KG1 (cell line): ENCODE measurements at regions not wholly inside any gene's neighbourhood (a gene's known extent, or its start where the extent isn't known, plus 50 kb on each side); places are given as distances from the start of the nearest gene placed in this dataset.

Source experiments
- DNase-seq: peaks from one replicate; lab custom pipeline; 2025; lab: John Stamatoyannopoulos, UW

- DNase-seq = no peak
Observed at GRCh38 chr2:38509947-38510326, 92.8 kb downstream of the HNRNPLL start.

GRCh38 chr2:38509314-38509946, 93.3 kb downstream of the HNRNPLL start:
- no peak for DNase-seq

DNA sequence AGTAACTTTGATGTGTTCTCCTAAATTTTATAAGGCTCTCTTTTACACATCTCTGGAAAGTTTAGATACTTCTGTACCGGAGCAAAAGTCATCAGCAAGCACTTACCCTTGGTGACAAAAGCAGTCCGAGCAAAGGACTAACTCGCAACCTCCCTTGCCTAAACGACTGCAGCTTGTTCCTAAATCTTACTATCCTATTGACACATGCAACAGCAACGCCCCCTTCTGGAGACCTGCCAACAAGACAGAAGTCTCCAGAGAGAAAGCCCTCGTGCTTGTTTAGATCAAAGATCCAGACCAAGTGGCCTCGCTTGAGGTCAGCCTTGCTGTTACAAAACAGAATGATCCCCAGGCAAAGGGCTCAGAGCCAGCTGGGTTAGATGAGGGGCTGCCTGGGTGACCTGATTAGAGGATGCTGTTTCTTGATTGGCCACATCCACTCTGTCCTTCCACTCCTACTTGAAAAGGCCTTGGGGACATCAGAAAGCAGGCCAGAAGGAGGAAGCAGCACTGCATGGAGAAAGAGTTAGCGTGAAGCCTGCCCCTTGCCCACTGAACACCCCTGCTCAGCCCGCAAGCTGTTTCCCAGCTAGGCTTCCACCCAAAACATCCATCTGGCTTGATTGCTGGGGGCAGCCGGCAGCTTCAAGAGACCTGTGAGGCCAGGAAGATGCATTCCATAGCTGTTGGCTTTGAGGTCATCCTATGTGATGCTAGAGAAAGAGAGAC, 94.3 kb downstream of the HNRNPLL start:
- peak; percentile 52 for DNase-seq

DNA sequence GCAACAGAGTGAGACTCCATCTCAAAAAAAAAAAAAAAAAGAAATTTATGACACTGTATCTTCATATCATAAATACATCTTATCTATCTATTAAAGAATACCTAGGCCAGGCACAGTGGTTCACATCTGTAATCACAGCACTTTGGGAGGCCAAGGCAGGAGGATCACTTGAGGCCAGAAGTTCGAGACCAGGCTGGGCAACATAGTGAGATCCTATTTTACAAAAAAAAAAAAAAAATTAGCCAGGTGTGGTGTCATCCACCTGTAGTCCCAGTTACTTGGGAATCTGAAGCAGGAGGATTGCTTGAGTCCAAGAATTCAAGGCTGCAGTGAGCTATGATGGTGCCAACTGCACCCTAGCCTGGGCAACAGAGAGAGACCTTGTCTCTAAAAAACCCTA, 95.0 kb downstream of the HNRNPLL start:
- no peak for DNase-seq

- no peak for DNase-seq
Observed at GRCh38 chr2:38505779-38506178, 96.9 kb downstream of the HNRNPLL start.

GRCh38 chr2:38504169-38504568, 98.6 kb downstream of the HNRNPLL start:
- no peak for DNase-seq

GRCh38 chr2:38502107-38502506, 100.6 kb downstream of the HNRNPLL start:
- no peak for DNase-seq

DNA sequence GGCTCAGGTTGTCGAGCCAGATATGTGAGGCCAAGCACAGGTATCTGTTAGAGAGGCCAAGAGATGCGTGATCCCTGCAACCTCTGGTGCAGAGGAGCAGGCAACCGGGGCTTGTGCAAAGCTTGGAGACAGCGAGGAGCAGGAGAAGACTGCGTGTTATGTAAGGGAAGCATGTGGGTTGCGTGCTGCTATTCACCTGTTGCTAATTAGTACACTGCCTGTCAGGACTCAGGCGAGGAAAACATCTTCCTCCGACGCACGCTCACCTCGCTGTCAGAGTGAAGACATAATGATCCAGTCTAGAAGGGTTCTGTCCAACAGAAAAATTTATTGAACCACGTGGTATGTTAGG, 102.5 kb downstream of the HNRNPLL start:
- DNase-seq = no peak

- DNase-seq = no peak
Observed at GRCh38 chr2:38499548-38500282, 103.0 kb downstream of the HNRNPLL start.

DNA sequence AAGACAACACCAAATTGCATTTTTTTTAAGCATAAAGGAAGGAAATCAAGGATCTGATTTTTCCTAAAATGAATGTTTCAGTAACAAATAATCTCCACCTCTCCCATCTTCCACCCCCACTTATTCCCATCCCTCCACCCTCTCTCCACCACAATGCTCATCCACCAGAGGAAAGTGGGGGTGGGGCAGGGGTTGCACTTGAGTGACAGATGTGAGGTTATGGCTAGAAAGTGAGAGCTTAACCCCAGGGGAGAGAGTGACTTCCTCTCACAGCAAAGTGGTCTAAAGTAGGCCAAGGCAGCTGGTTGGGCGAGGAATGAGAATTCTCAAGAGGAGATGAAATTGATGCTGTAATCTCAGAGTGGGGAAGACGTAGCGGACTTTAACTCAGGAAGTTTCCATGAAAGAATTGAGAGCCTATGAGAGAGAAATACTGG, 104.7 kb downstream of the HNRNPLL start:
- DNase-seq = no peak

DNA sequence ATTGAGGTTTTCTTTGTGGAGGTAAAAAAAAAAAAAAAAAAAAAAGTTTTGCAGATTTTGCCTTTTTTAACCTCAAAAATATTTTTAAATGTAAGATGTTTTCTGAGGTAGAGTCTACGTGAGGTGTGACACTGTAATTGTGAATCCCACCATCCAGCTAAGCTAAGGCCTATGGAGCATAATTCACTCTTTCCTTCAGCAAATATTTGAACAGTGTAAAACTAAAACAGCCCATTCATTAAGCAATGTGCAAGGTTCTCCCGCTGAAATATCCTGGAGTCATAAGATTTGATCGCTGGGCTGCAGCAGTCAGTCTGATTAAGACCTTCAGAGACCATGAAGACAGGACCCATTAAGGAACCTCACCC, 105.1 kb downstream of the HNRNPLL start:
- DNase-seq = no peak

- DNase-seq = no peak
Observed at GRCh38 chr2:38496927-38497669, 105.6 kb downstream of the HNRNPLL start.

DNA sequence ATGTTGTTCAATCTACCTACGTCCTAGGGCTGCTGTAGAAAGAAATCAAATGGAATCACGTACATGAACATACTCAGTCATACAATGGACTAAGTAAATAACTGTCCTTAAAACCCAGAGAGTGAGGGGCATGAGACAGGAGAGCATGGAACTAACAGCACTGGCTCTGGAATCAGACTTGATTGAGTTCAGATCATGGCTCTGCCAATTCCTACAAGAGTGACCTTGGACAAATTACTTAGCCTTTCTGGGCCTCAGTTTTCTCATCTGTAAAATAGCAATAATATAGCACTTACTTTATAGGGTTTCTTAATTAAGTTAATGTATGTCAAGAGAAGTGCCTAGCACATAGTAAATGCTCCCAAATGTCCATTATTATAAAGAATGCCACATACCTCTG, 106.8 kb downstream of the HNRNPLL start:
- no peak for DNase-seq

GRCh38 chr2:38494394-38494793, 108.3 kb downstream of the HNRNPLL start:
- no peak for DNase-seq

DNA sequence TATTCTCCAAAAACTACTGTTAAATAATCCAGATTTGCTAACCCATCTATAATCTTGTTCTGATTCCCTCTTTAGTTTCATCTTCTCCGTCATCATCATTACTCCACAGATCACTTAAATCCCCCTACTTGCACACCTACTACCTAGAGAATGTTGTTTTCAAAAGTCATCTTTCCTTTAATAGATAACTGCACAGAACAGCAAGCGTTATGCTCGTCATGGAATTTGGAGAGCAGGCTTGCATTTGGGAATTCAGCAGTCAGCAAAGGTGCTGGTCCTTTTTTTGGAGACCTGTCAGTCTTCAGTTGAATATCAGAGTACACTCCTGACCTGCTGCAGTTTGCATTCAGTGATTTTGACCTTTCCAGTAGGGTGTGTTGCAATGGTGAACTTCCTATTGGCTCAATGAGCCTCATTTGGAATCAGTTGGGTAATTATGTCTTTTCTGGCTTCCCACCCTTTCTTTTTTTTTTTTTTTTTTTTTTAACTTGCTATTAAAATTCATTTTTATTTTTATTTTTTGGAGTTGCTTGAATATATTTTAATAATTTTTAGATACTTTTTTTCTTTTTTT, 110.6 kb downstream of the HNRNPLL start:
- no peak for DNase-seq

DNA sequence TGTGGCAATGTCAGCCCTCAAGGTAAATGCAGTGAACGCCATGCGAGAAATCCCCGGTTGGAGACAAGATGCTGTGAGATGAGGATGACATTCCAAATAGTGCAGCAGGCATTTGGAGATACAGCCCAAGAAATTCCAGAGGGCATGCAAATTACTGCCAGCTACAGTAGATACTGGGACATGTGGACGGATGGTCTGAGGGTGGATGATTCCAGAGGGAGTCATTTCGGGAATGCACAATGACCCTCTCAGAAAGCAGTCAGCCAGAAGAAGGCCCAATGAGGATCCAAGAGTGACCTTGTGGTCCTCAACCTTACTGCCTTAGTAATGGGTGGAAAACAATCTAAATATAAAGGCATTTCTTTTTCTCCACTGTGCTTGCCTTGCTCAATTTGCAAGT, 111.3 kb downstream of the HNRNPLL start:
- no peak for DNase-seq

DNA sequence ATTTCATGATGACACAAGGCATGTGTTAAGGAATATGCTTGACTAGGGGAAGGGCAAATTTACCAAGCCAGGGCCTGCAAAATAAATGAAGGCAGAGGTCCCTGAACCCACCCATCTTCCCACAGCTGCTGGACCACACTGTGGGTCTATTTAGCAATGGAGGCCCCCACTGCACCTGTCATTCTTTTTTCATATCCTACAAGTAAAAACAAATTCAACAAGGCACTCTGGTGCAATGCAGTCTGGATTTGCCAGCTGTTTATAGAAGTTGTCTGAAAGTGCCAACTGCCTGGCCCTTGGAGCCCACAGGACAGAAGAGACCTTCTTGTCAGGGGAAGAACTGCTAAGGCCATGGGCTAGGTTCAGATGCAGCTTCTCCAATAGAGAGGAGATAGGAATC, 112.8 kb upstream of the ATL2 start:
- no peak for DNase-seq

- DNase-seq = no peak
Observed at GRCh38 chr2:38487852-38488251, 110.8 kb upstream of the ATL2 start.

GRCh38 chr2:38486213-38487026, 109.3 kb upstream of the ATL2 start:
- no peak for DNase-seq

GRCh38 chr2:38485734-38486133, 108.7 kb upstream of the ATL2 start:
- DNase-seq = peak; percentile 8

DNA sequence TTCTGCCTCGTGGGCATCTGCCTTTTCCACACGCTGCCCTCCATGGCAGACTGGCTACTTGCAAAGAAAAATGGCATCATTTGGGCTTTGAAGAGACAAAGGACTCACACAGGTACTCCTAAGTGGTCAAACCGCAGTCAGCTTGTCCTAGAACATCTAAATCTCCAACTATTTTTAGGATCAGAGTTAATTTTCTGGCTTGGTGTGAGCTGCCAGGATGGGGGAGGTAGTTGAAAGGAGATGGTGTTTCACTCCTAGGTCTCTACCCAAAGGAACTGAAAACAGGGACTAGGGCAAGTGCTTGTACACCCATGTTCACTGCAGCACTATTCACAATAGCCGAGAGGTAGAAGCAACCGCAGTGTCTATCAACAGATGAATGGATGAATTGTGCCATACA, 107.9 kb upstream of the ATL2 start:
- no peak for DNase-seq
